Ovary (tissue), 7 donors: ENCODE measurements at regions not wholly inside any gene's neighbourhood (a gene's known extent, or its start where the extent isn't known, plus 50 kb on each side); places are given as distances from the start of the nearest gene placed in this dataset.

Source experiments
- DNase-seq, 5 donors: peaks; one replicate each; pipeline ENCODE4 v3.0.0-alpha.2; 2019 to 2020
- H3K27ac ChIP-seq, 2 donors: fragments of 200-600 bp; one replicate each; pipeline versions ENCODE4 v1.5.1 to v1.8.0; 2019 to 2022
- H3K27me3 ChIP-seq: fragments of 200-600 bp; one replicate; pipeline ENCODE4 v1.8.0; 2022
- H3K36me3 ChIP-seq: fragments of 200-600 bp; sonication (generic); one replicate; pipeline ENCODE4 v1.5.1; 2019
- H3K4me1 ChIP-seq: one replicate; pipeline ENCODE4 v1.8.1; 2013; ENCODE audit warnings: mild to moderate bottlenecking, moderate library complexity; ENCODE audit not compliant: insufficient read depth
- H3K4me3 ChIP-seq: fragments of 200-600 bp; sonication (generic); one replicate; pipeline ENCODE4 v1.5.1; 2017
- H3K9me3 ChIP-seq, 2 donors: fragments of 200-600 bp in 1 of 2; sonication (generic) in 1 of 2; one replicate each; pipeline versions ENCODE4 v1.5.1 to v1.8.1; 2013 to 2019; ENCODE audit warnings: mild to moderate bottlenecking in 1 of 2, moderate library complexity in 1 of 2
- EP300 ChIP-seq: sonication (generic); formaldehyde crosslinking; IDR thresholded peaks from one replicate; pipeline ENCODE4 v1.6.1; 2017; ENCODE audit warnings: antibody characterized with exemption
- POLR2A ChIP-seq: fragments of 450-650 bp; IDR thresholded peaks from one replicate; pipeline ENCODE4 v1.6.1; 2017; ENCODE audit warnings: antibody characterized with exemption, mild to moderate bottlenecking, moderate library complexity
- WGBS, 3 donors: extraction: QIAGEN DNeasy Blood & Tissue Kit in 1 of 3; methylation state at CpG; one replicate each; pipeline versions ENCODE4 v1.1.5 to v1.1.7; 2013 to 2017; 5-methylcytosine and 5-hydroxymethylcytosine counted together
- intact Hi-C, 4 donors: fragments of 100-400 bp; cut with DNase I; formaldehyde crosslinking; loops; one replicate each; pipeline versions ENCODE4 v1.11.0 to v1.15.1; 2022 to 2023
- TF ChIP-seq, protein P1 (sequence below), 3 donors: fragments of 450-650 bp in 2 of 3; fragments of 200-600 bp in 1 of 3; IDR thresholded peaks; one replicate each; pipeline versions ENCODE4 v1.5.1 to v1.8.0; 2016 to 2022; ENCODE audit warnings: antibody characterized with exemption in 3 of 3, mild to moderate bottlenecking in 1 of 3
- donor health status: DM: no; HTN: no; CAD: no; lungs with moderate emphysema.
- donor health status: DM: no; HTN: no; CAD: no.
- donor health status: Bipolar disorder and iron deficiency.
- donor health status: DM: no; HTN: no; CAD: no.
- donor health status: DM: yes; HTN: yes; CAD: no.

DNA sequence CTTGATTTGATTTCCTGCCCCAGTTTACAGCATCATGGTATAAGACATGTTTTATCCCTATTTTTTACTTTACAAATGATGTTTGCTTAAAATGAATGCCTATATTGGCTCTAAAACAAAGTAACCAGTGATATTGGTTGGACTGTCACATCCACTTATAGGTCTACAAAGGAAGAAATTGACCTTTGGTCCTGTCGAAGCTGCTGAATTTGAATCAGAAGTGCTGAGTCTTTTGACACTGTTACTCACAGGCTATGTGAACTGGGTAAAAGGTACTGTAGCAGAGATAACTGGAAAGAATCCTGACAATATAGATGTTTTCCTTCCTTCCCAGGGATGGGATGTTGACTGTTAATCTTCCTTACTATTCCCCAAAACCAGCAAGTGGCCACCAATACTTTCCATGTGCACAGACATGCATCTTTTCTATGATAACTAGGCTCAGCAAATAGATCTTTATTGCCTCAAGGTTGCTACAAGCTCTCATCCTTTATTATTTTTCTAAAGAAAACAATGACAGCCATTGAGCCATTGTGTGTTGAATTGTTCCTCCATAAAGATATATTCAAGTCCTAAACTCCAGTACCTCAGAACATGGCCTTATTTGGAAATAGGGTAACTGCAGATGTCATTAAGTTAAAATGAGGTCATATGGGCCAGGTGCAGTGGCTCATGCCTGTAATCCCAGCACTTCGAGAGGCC is 175.9 kb upstream of the NR5A2 start:
- Histone ChIP-seq H3K4me3 (no peak overlapping the region), H3K27ac (no peak overlapping the region), H3K9me3 (no peaks in the 10 kb centered on the region), H3K4me1 (no peaks in the 10 kb centered on the region), H3K36me3 (no peaks in the 10 kb centered on the region), H3K27me3 (no peaks in the 10 kb centered on the region)
- intact Hi-C loops = no loop called here
- TF ChIP-seq, protein P1, sequence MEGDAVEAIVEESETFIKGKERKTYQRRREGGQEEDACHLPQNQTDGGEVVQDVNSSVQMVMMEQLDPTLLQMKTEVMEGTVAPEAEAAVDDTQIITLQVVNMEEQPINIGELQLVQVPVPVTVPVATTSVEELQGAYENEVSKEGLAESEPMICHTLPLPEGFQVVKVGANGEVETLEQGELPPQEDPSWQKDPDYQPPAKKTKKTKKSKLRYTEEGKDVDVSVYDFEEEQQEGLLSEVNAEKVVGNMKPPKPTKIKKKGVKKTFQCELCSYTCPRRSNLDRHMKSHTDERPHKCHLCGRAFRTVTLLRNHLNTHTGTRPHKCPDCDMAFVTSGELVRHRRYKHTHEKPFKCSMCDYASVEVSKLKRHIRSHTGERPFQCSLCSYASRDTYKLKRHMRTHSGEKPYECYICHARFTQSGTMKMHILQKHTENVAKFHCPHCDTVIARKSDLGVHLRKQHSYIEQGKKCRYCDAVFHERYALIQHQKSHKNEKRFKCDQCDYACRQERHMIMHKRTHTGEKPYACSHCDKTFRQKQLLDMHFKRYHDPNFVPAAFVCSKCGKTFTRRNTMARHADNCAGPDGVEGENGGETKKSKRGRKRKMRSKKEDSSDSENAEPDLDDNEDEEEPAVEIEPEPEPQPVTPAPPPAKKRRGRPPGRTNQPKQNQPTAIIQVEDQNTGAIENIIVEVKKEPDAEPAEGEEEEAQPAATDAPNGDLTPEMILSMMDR (IDR thresholded peaks at IDR 0.05) = no peak
- TF ChIP-seq POLR2A = no peak
- TF ChIP-seq EP300 = no peak
- 58 to 79% (median 67%) methylated on average over 2 of the region's 2 CpGs for WGBS, 3 donors
- DNase-seq = no peak

DNA sequence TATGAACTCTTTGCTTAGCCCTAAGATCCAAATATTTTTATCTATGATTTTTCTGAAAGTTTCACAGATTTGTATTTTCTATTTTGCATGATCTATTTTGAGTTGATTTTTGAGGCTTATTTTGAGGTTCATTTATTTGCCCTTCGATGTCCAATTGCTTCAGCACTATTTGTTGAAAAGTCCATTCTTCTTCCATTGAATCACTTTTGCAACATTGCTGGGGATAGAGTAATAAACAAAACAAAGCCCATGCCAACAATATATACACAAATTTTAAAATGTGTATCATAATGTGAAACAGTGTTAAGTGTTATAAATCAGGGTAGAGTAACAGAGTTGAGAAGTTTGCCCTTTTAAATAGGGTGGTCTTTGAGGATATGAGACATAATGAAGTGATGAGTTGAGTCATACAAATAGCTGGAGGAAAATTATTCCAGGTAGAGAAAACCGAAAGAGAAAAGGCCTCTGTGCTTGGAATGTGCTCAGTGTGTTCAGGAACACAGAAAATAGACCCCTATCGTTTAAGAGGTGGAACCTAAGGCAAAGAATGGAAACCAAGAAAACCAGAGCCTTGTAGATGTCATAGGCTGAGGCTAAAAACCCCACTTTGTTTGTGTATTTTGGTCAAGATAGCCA is 172.7 kb upstream of the NR5A2 start:
- Histone ChIP-seq H3K4me3 (no peak overlapping the region), H3K27me3 (no peaks in the 10 kb centered on the region), H3K27ac (no peak overlapping the region), H3K9me3 (no peaks in the 10 kb centered on the region), H3K36me3 (no peaks in the 10 kb centered on the region), H3K4me1 (no peaks in the 10 kb centered on the region)
- WGBS, 3 donors = 80 to 86% (median 82%) methylated on average over 3 of the region's 3 CpGs
- DNase-seq = no peak
- intact Hi-C loops = no loop called here
- TF ChIP-seq EP300 = no peak
- no peak for TF ChIP-seq POLR2A
- TF ChIP-seq, protein P1 (IDR thresholded peaks at IDR 0.05) = no peak

DNA sequence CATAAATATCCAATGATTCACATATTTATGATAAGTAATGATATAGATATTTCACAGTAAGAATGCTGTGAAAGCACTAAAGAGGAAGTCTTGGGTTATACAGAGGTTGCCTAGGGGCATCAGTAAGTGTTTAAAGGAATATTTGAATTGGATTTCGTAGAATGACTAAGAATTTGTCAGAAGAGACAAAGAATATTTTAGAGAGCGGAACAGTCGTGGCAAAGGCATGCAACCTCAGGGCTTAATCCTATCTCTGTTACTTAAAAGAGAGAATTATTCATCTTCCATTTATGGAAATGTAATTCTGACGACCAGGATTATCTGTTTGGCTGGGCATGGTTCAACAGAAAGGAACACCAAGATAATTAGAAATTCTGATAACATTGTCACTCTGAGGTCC is 171.9 kb upstream of the NR5A2 start:
- TF ChIP-seq, protein P1 (IDR thresholded peaks at IDR 0.05) = no peak
- no peak for TF ChIP-seq POLR2A
- no peak for TF ChIP-seq EP300
- no peak for DNase-seq
- intact Hi-C loops = no loop called here
- Histone ChIP-seq H3K27me3 (no peaks in the 10 kb centered on the region), H3K4me1 (no peaks in the 10 kb centered on the region), H3K27ac (no peak overlapping the region), H3K9me3 (no peaks in the 10 kb centered on the region), H3K4me3 (no peak overlapping the region), H3K36me3 (no peaks in the 10 kb centered on the region)
- WGBS, 3 donors = 42 to 55% (median 53%) methylated on average over 4 of the region's 4 CpGs

- no peaks in the 10 kb centered on the region for H3K4me1 ChIP-seq
- no peak for DNase-seq
- no peak overlapping the region for H3K4me3 ChIP-seq
- intact Hi-C loops = no loop called here
- TF ChIP-seq POLR2A (no peak), EP300 (no peak)
- TF ChIP-seq, protein P1 (IDR thresholded peaks at IDR 0.05) = no peak
- 67 to 75% (median 68%) methylated on average over 4 of the region's 4 CpGs for WGBS, 3 donors
- H3K36me3 ChIP-seq = no peaks in the 10 kb centered on the region
- no peaks in the 10 kb centered on the region for H3K27me3 ChIP-seq
- H3K9me3 ChIP-seq = no peaks in the 10 kb centered on the region
- H3K27ac ChIP-seq = no peak overlapping the region
These were observed 171.2 kb upstream of the NR5A2 start for GRCh38 chr1:199856216-199856780.
